CD8-positive, alpha-beta memory T cell (primary cell): ENCODE measurements at regions not wholly inside any gene's neighbourhood (a gene's known extent, or its start where the extent isn't known, plus 50 kb on each side); places are given as distances from the start of the nearest gene placed in this dataset.
"Not testable (repeated sequence)": the region's sequence is repeated elsewhere in the genome, so short reads cannot be mapped to it uniquely, and the experiment has no call there.

Experiments
- CTCF ChIA-PET: fragments of 350-600 bp; sonication (Branson Sonifier 250); formaldehyde crosslinking; loops from one replicate; lab custom pipeline; 2021; ENCODE audit warnings: antibody characterized with exemption; lab: Charles Lee
- POLR2A ChIA-PET: fragments of 350-600 bp; sonication (Branson Sonifier 250); formaldehyde crosslinking; loops from one replicate; lab custom pipeline; 2021; ENCODE audit warnings: antibody characterized with exemption; lab: Charles Lee
- DNase-seq, 5 donors: peaks; one replicate each; pipeline versions ENCODE4 v3.0.0 to v3.0.0-alpha.2; 2020 to 2022; ENCODE audit warnings: mixed read lengths in 1 of 5
- H3K27ac ChIP-seq: one replicate; pipeline ENCODE4 v1.7.0; 2013; ENCODE audit warnings: low read depth, mild to moderate bottlenecking, low read length, moderate library complexity
- H3K27me3 ChIP-seq: 2 replicates; pipeline ENCODE4 v1.7.0; 2013; ENCODE audit warnings: low read length, mild to moderate bottlenecking; ENCODE audit not compliant: insufficient read depth, poor library complexity, severe bottlenecking
- H3K36me3 ChIP-seq: 2 replicates; pipeline ENCODE4 v1.7.0; 2013; ENCODE audit warnings: mild to moderate bottlenecking, low read length, moderate library complexity; ENCODE audit not compliant: insufficient read depth
- H3K4me1 ChIP-seq: 2 replicates; pipeline ENCODE4 v1.7.0; 2013; ENCODE audit warnings: mild to moderate bottlenecking, low read length, moderate library complexity; ENCODE audit not compliant: insufficient read depth
- H3K4me3 ChIP-seq: 2 replicates; pipeline ENCODE4 v1.7.0; 2013; ENCODE audit warnings: mild to moderate bottlenecking, low read length
- H3K9me3 ChIP-seq: 2 replicates; pipeline ENCODE4 v1.7.0; 2013; ENCODE audit warnings: mild to moderate bottlenecking, low read length
- H3K27ac Mint-ChIP-seq, 8 donors: one replicate each; pipeline ENCODE4 v1.8.0; 2020 to 2021; ENCODE audit warnings: mixed read lengths in 8 of 8, mild to moderate bottlenecking in 6 of 8, inconsistent platforms in 3 of 8, moderate library complexity in 3 of 8
- H3K27me3 Mint-ChIP-seq, 2 donors: one replicate each; pipeline ENCODE4 v1.8.0; 2020 to 2021; ENCODE audit warnings: mixed read lengths in 2 of 2, mild to moderate bottlenecking in 1 of 2, moderate library complexity in 1 of 2
- H3K36me3 Mint-ChIP-seq, 3 donors: one replicate each; pipeline ENCODE4 v1.8.0; 2020 to 2021; ENCODE audit warnings: mixed read lengths in 3 of 3, inconsistent platforms in 1 of 3, mild to moderate bottlenecking in 1 of 3
- H3K4me1 Mint-ChIP-seq, 3 donors: one replicate each; pipeline ENCODE4 v1.8.0; 2020 to 2021; ENCODE audit warnings: mixed read lengths in 3 of 3, inconsistent platforms in 1 of 3, mild to moderate bottlenecking in 1 of 3
- H3K4me3 Mint-ChIP-seq, 7 donors: one replicate each; pipeline ENCODE4 v1.8.0; 2020 to 2021; ENCODE audit warnings: mixed read lengths in 7 of 7, mild to moderate bottlenecking in 6 of 7, moderate library complexity in 4 of 7, inconsistent platforms in 2 of 7
- H3K9me3 Mint-ChIP-seq, 5 donors: one replicate each; pipeline ENCODE4 v1.8.0; 2020 to 2022; ENCODE audit warnings: mixed read lengths in 5 of 5, mild to moderate bottlenecking in 3 of 5, moderate library complexity in 2 of 5, inconsistent platforms in 1 of 5

GRCh38 chr7:84906889-84907288 is 280.0 kb downstream of the SEMA3D start:
- Mint-ChIP-seq H3K27ac (no peak overlapping the region), H3K36me3 (no peaks in the 10 kb centered on the region), H3K9me3 (peaks cover 2 to 32% (median 7%) of the 10 kb centered on the region in 5 donors), H3K4me1 (no peaks in the 10 kb centered on the region), H3K27me3 (no peaks in the 10 kb centered on the region), H3K4me3 (no peak overlapping the region)
- CTCF ChIA-PET = no interaction called here
- no peak for DNase-seq
- no peaks in the 10 kb centered on the region for H3K27me3 ChIP-seq
- H3K36me3 ChIP-seq = no peaks in the 10 kb centered on the region
- H3K4me3 ChIP-seq = no peak overlapping the region
- no peaks in the 10 kb centered on the region for H3K4me1 ChIP-seq
- no peak overlapping the region for H3K27ac ChIP-seq
- H3K9me3 ChIP-seq = no peaks in the 10 kb centered on the region
- POLR2A ChIA-PET = no interaction called here

GRCh38 chr7:84904561-84904960 is 282.3 kb downstream of the SEMA3D start:
- Mint-ChIP-seq H3K27ac (no peak overlapping the region), H3K36me3 (no peaks in the 10 kb centered on the region), H3K4me1 (no peaks in the 10 kb centered on the region), H3K27me3 (no peaks in the 10 kb centered on the region), H3K9me3 (peaks cover 0 to 29% (median 7%) of the 10 kb centered on the region in 5 donors), H3K4me3 (no peak overlapping the region)
- Histone ChIP-seq H3K4me1 (no peaks in the 10 kb centered on the region), H3K36me3 (no peaks in the 10 kb centered on the region), H3K9me3 (no peaks in the 10 kb centered on the region), H3K4me3 (no peak overlapping the region), H3K27ac (no peak overlapping the region), H3K27me3 (no peaks in the 10 kb centered on the region)
- POLR2A ChIA-PET = no interaction called here
- no peak for DNase-seq
- CTCF ChIA-PET = no interaction called here

- H3K27ac Mint-ChIP-seq = no peak overlapping the region
- no peaks in the 10 kb centered on the region for H3K36me3 ChIP-seq
- no peaks in the 10 kb centered on the region for H3K4me1 ChIP-seq
- H3K4me3 ChIP-seq = no peak overlapping the region
- no peak for DNase-seq
- no peaks in the 10 kb centered on the region for H3K27me3 ChIP-seq
- H3K4me1 Mint-ChIP-seq = no peaks in the 10 kb centered on the region
- peaks cover 0 to 43% (median 10%) of the 10 kb centered on the region in 5 donors for H3K9me3 Mint-ChIP-seq
- no peak overlapping the region for H3K27ac ChIP-seq
- H3K9me3 ChIP-seq = no peaks in the 10 kb centered on the region
- ChIA-PET CTCF (no interaction called here), POLR2A (no interaction called here)
- H3K27me3 Mint-ChIP-seq = no peaks in the 10 kb centered on the region
- no peaks in the 10 kb centered on the region for H3K36me3 Mint-ChIP-seq
- H3K4me3 Mint-ChIP-seq = no peak overlapping the region
Measured at GRCh38 chr7:84901366-84901765, 285.5 kb downstream of the SEMA3D start.

GRCh38 chr7:84900215-84900614 is 286.6 kb downstream of the SEMA3D start:
- POLR2A ChIA-PET = no interaction called here
- H3K27ac Mint-ChIP-seq = no peak overlapping the region
- Histone ChIP-seq H3K36me3 (no peaks in the 10 kb centered on the region), H3K4me3 (no peak overlapping the region), H3K27me3 (no peaks in the 10 kb centered on the region), H3K27ac (no peak overlapping the region), H3K9me3 (no peaks in the 10 kb centered on the region), H3K4me1 (no peaks in the 10 kb centered on the region)
- H3K27me3 Mint-ChIP-seq = no peaks in the 10 kb centered on the region
- no peaks in the 10 kb centered on the region for H3K36me3 Mint-ChIP-seq
- CTCF ChIA-PET = no interaction called here
- H3K4me3 Mint-ChIP-seq = no peak overlapping the region
- H3K9me3 Mint-ChIP-seq = peaks cover 0 to 37% (median 10%) of the 10 kb centered on the region in 5 donors
- DNase-seq = no peak
- H3K4me1 Mint-ChIP-seq = no peaks in the 10 kb centered on the region

GRCh38 chr7:84895563-84895962 is 291.3 kb downstream of the SEMA3D start:
- no peak for DNase-seq
- Mint-ChIP-seq H3K4me3 (no peak overlapping the region), H3K9me3 (peaks cover 0 to 25% (median 10%) of the 10 kb centered on the region in 5 donors), H3K27me3 (no peaks in the 10 kb centered on the region), H3K4me1 (no peaks in the 10 kb centered on the region), H3K27ac (no peak overlapping the region), H3K36me3 (no peaks in the 10 kb centered on the region)
- POLR2A ChIA-PET = no interaction called here
- H3K4me3 ChIP-seq = no peak overlapping the region
- no peaks in the 10 kb centered on the region for H3K9me3 ChIP-seq
- no peaks in the 10 kb centered on the region for H3K4me1 ChIP-seq
- H3K36me3 ChIP-seq = no peaks in the 10 kb centered on the region
- CTCF ChIA-PET = no interaction called here
- no peaks in the 10 kb centered on the region for H3K27me3 ChIP-seq
- H3K27ac ChIP-seq = no peak overlapping the region

GRCh38 chr7:84883570-84883969 is 303.3 kb downstream of the SEMA3D start:
- H3K36me3 ChIP-seq, H3K36me3 Mint-ChIP-seq, H3K27ac Mint-ChIP-seq, H3K4me1 ChIP-seq, H3K4me3 ChIP-seq, POLR2A ChIA-PET, H3K4me1 Mint-ChIP-seq, H3K9me3 ChIP-seq, H3K27ac ChIP-seq, H3K27me3 ChIP-seq, DNase-seq, H3K27me3 Mint-ChIP-seq, H3K4me3 Mint-ChIP-seq, CTCF ChIA-PET: not testable (repeated sequence)
- peaks cover 3 to 22% (median 15%) of the 10 kb centered on the region in 5 donors for H3K9me3 Mint-ChIP-seq

GRCh38 chr7:84880326-84880997 is 306.4 kb downstream of the SEMA3D start:
- H3K36me3 ChIP-seq, H3K27me3 ChIP-seq, DNase-seq, H3K9me3 ChIP-seq, CTCF ChIA-PET, H3K36me3 Mint-ChIP-seq, H3K27ac Mint-ChIP-seq, H3K4me3 Mint-ChIP-seq, H3K27me3 Mint-ChIP-seq, H3K4me1 Mint-ChIP-seq, H3K4me3 ChIP-seq, POLR2A ChIA-PET, H3K4me1 ChIP-seq: not testable (repeated sequence)
- peak overlapping the region; percentile 48 for H3K27ac ChIP-seq
- H3K9me3 Mint-ChIP-seq = peaks cover 2 to 19% (median 6%) of the 10 kb centered on the region in 5 donors

- H3K4me1 ChIP-seq = no peaks in the 10 kb centered on the region
- peak overlapping the region; percentile 48 for H3K27ac ChIP-seq
- H3K4me3 ChIP-seq = no peak overlapping the region
- no peaks in the 10 kb centered on the region for H3K36me3 ChIP-seq
- no peaks in the 10 kb centered on the region for H3K36me3 Mint-ChIP-seq
- ChIA-PET POLR2A (no interaction called here), CTCF (no interaction called here)
- no peaks in the 10 kb centered on the region for H3K4me1 Mint-ChIP-seq
- DNase-seq = no peak
- no peaks in the 10 kb centered on the region for H3K27me3 Mint-ChIP-seq
- no peaks in the 10 kb centered on the region for H3K27me3 ChIP-seq
- no peak overlapping the region for H3K27ac Mint-ChIP-seq
- H3K9me3 Mint-ChIP-seq = peaks cover 3 to 12% (median 7%) of the 10 kb centered on the region in 5 donors
- H3K4me3 Mint-ChIP-seq = no peak overlapping the region
- H3K9me3 ChIP-seq = no peaks in the 10 kb centered on the region
Measured at GRCh38 chr7:84879570-84880325, 307.1 kb downstream of the SEMA3D start.
